ENCODE measurements at regions not wholly inside any gene's neighbourhood (a gene's known extent, or its start where the extent isn't known, plus 50 kb on each side); places are given as distances from the start of the nearest gene placed in this dataset.
"Not testable (repeated sequence)": the region's sequence is repeated elsewhere in the genome, so short reads cannot be mapped to it uniquely, and the experiment has no call there.

DNA sequence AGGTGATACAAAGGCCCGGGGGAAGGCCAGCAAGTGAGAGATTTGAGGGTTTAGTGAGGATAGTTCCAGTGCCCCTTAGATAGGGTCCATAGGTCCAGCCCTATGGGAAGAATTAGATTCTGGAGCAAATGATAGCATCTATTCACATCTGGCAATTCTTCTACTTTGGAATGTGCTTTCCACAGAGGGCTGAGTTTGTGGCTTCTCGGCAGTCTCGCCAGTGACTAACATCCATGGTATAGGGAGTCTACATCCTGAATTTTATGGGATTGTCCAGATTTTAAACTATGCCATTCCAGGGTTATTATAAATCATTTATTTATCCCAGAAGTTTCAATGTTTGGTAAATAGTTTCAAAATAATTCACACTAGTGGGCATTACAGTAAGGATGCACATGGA, 207.3 kb upstream of the ADO start:
- TF ChIP-seq, protein P1, sequence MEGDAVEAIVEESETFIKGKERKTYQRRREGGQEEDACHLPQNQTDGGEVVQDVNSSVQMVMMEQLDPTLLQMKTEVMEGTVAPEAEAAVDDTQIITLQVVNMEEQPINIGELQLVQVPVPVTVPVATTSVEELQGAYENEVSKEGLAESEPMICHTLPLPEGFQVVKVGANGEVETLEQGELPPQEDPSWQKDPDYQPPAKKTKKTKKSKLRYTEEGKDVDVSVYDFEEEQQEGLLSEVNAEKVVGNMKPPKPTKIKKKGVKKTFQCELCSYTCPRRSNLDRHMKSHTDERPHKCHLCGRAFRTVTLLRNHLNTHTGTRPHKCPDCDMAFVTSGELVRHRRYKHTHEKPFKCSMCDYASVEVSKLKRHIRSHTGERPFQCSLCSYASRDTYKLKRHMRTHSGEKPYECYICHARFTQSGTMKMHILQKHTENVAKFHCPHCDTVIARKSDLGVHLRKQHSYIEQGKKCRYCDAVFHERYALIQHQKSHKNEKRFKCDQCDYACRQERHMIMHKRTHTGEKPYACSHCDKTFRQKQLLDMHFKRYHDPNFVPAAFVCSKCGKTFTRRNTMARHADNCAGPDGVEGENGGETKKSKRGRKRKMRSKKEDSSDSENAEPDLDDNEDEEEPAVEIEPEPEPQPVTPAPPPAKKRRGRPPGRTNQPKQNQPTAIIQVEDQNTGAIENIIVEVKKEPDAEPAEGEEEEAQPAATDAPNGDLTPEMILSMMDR (conservative IDR thresholded peaks at IDR 0.05; ENCODE audit: low read depth, low read length), result no peak
- no peak for DNase-seq (ENCODE audit: low read depth)

DNA sequence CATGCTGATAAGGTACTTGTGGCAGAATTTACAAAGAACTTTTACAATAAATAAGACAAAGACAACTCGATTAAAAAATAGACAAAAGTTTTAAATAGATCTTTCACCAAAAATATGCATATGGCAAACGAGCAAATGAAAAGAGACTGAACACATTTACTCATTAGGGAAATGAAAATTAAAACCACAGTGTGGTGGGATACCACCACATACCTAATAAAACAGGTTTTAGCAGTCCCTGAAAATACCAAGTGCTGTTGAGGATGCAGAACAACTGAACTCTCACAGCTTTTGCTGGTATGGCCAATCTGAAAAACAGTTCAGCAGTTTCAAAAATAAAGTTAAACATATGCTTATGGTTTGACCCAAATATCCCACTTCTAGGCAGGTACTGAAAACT, 205.4 kb upstream of the ADO start:
- H3K4me3 ChIP-seq (ENCODE audit: low read length), result no peak overlapping the region
- DNase-seq (ENCODE audit: low read depth), result no peak
- TF ChIP-seq, protein P1 (conservative IDR thresholded peaks at IDR 0.05; ENCODE audit: low read depth, low read length), result no peak

More for the DNA sequence above, 207.3 kb upstream of the ADO start:
- no peak overlapping the region for H3K4me3 ChIP-seq (ENCODE audit: low read length)

DNA sequence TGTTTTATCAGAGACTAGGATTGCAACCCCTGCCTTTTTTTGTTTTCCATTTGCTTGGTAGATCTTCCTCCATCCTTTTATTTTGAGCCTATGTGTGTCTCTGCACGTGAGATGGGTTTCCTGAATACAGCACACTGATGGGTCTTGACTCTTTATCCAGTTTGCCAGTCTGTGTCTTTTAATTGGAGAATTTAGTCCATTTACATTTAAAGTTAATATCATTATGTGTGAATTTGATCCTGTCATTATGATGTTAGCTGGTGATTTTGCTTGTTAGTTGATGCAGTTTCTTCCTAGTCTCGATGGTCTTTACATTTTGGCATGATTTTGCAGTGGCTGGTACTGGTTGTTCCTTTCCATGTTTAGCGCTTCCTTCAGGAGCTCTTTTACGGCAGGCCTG, 198.0 kb upstream of the ADO start:
- DNase-seq (ENCODE audit: low read depth), result not testable (repeated sequence)

DNA sequence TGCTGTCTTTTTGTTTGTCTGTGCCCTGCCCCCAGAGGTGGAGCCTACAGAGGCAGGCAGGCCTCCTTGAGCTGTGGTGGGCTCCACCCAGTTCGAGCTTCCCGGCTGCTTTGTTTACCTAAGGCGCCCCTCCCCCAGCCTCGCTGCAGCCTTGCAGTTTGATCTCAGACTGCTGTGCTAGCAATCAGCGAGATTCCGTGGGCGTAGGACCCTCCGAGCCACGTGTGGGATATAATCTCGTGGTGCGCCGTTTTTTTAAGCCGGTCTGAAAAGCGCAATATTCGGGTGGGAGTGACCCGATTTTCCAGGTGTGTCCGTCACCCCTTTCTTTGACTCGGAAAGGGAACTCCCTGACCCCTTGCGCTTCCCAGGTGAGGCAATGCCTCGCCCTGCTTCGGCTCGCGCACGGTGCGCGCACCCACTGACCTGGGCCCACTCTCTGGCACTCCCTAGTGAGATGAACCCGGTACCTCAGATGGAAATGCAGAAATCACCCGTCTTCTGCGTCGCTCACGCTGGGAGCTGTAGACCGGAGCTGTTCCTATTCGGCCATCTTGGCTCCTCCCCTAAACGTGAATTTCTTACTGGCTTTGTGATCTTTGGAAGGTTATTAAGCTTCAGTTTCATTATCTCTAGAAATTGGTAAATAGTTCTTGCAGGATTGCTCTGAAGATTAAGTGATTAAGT, 196.2 kb upstream of the ADO start:
- not testable (repeated sequence) for H3K4me3 ChIP-seq (ENCODE audit: low read length); DNase-seq (ENCODE audit: low read depth)

More for the DNA sequence above, 198.0 kb upstream of the ADO start:
- H3K4me3 ChIP-seq (ENCODE audit: low read length), result not testable (repeated sequence)

DNA sequence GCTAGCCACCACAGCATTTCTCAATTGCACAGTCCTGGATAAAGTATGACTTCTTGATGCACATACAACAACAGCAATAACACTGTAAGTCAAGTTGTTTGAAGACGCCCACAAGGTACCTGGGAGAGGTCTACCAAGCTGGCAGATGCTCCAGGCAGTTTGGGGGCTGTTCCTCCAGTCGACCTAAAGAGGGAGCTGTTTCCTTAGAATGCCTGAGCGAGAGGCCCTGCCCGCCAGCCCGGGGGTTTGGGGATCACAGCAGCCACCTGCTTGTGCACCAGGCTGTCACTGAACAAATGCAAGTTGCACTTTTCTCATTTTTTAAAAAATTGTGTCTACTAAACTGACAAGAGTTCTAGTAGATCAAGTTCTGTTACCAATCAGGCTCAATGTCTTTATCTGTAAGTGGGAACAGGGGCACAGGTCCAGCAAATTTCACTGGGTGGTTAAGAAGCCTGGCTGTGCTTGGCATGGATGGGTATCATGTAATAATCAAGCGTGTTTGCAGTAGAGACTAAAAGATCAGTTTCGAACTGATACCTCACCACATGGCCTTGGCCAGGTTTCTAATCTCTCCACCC, 193.8 kb upstream of the ADO start:
- DNase-seq (ENCODE audit: low read depth), result no peak
- TF ChIP-seq, protein P1 (conservative IDR thresholded peaks at IDR 0.05; ENCODE audit: low read depth, low read length), result peak; percentile 96
- H3K4me3 ChIP-seq (ENCODE audit: low read length), result no peak overlapping the region

DNA sequence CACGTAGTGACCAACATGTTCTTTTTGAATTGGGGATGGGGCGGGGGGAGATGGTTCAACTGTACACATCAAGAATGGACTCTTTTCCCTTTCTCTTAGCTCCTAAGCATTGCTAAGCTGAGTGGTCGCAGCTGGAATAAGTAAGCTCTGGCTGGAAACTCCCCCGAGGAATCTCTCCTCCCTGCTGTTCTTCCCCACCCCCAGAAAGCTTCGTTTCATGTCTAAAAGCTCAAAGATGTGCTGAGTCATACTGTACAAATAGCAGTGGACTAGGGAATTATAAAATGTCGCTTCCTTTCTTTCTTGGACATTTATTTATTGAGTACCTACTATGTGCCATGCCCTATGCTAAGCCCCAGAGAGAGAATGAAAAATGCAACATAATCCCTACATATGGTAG, 191.1 kb upstream of the ADO start:
- TF ChIP-seq, protein P1 (conservative IDR thresholded peaks at IDR 0.05; ENCODE audit: low read depth, low read length), result no peak

DNA sequence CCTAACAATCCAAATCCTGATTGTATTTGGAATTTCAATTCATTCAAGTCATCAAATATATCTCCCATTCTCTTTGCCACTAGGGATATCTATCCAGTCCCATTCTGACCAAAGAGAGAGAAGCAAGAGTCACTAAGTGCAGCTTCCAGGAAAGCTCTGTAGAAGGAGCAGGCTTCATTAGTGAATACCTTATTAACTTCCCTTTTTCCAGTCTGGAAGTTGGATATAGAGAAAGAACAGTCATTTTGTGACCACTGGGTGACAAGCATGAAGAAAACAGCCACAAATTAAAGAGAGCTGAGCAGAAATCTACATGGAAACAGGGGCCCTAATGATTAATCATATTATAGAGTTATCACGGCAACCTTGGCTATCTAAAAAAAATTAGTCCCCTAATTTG, 190.7 kb upstream of the ADO start:
- TF ChIP-seq, protein P1 (conservative IDR thresholded peaks at IDR 0.05; ENCODE audit: low read depth, low read length), result no peak
- H3K4me3 ChIP-seq (ENCODE audit: low read length), result no peak overlapping the region
- no peak for DNase-seq (ENCODE audit: low read depth)

More for the DNA sequence above, 191.1 kb upstream of the ADO start:
- H3K4me3 ChIP-seq (ENCODE audit: low read length), result no peak overlapping the region
- no peak for DNase-seq (ENCODE audit: low read depth)

DNA sequence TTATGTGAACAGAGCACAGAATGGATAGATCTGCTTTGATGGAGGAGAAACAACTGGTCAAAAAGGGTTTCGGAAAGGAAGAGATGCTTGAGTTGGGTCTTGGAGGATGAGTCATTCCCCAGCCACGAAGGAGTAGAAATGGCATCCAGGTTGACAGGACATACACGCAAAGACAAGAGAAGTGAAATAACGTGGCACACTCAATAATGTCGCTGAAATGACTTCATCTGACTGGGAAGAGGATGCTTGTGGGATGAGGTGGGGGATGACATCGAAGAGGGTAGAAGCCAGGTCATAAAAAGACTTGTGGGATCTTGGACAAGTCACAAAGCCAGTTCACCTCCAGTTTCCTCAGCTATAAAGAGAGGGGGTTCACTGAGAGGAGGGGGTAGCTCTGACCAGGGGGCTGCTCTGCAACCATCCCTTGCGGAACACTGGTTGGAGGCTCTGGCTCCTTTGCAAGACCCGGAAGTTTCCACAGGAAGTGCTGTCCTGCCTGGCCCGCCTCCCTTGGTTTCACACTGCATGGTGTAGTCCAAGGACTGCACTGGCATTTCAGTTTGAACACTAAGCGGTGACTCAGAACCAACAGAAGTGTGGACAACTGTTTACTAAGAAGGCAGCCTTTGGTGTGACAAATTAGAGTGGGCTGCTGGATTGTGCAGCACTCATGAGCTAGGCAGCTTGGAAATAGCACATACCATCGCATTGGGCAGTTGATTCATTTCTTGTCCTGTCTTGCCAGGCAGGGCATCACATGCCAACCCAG, 189.9 kb upstream of the ADO start:
- TF ChIP-seq, protein P1 (conservative IDR thresholded peaks at IDR 0.05; ENCODE audit: low read depth, low read length), result no peak
- no peak for DNase-seq (ENCODE audit: low read depth)
- no peak overlapping the region for H3K4me3 ChIP-seq (ENCODE audit: low read length)
